Colon (tissue), 2 donors: ENCODE measurements at regions not wholly inside any gene's neighbourhood (a gene's known extent, or its start where the extent isn't known, plus 50 kb on each side); places are given as distances from the start of the nearest gene placed in this dataset.

Experiments used
- FAIRE-seq: peaks from 2 replicates; lab custom pipeline; 2012; peaks lifted over from hg19 to GRCh38; lab: Jason Lieb, UNC
- donor health status: control.
- donor health status: control.

GRCh38 chr4:114538012-114538617, 60.5 kb upstream of the UGT8 start:
- no peak for FAIRE-seq

DNA sequence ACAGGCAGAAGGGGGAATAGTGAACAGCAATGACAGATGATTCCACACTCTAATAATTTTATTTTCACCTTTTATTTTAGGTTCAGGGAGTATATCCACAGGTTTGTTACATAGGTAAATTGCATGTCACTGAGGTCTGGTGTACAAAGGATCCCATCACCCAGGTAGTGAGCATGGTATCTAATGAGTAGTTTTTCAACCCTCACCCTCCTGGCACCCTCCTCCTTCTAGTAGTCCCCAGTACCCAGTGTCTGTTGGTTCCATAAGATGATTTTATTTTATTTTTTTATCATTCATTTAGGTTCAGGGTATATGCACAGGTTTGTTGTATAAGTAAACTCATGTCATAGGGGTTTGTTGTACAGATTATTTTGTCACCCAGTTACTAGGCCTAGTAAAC, 58.6 kb upstream of the UGT8 start:
- FAIRE-seq = no peak

DNA sequence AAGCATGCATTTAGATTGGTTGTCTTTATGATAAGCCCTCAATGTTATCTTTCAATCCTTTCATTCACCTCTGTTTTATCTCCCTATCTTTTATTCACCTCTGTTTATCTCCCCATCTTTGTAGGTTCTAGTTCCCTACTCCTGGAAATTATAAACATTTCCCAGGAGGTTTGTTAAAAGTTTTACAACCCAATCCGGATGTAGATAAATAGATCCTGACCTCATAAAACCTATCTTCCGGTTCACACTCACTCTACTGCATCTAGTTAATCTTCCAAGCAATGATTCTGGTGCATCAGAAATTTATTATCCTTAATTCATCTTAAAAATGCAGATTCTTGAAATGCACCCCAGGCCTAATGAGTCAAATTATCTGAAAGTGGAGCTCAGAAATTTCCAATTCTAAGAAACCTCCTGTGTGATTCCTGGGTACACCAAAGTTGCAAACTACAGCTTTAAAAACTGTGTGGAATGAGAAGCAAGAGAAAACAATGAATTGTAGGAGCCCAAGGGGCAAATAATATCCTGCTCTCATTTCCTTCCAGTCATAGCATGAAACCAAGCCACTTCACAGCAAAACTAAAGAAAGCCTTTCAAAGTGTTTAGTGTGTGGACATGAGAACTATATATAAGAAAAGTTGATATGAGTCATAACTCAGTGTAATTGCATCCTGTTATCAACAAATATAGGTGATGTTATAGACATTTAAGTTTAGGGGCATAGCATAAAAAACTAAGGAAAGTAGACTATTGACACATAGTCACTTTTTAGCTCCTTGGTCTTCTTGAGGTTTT, 51.1 kb upstream of the UGT8 start:
- FAIRE-seq = no peak
